Loucy (cell line): ENCODE measurements at regions not wholly inside any gene's neighbourhood (a gene's known extent, or its start where the extent isn't known, plus 50 kb on each side); places are given as distances from the start of the nearest gene placed in this dataset.

ENCODE experiments used
- EZH2phosphoT487 ChIP-seq: fragments of 200-600 bp; IDR thresholded peaks from 2 replicates; pipeline ENCODE4 v1.6.1; 2018; ENCODE audit warnings: antibody characterized with exemption, mild to moderate bottlenecking, moderate library complexity, borderline replicate concordance
- TF ChIP-seq, protein P1 (sequence below): fragments of 200-600 bp; sonication (generic); conservative IDR thresholded peaks from 2 replicates; pipeline ENCODE4 v1.5.1; 2014; ENCODE audit warnings: mild to moderate bottlenecking, antibody characterized with exemption, low read length

DNA sequence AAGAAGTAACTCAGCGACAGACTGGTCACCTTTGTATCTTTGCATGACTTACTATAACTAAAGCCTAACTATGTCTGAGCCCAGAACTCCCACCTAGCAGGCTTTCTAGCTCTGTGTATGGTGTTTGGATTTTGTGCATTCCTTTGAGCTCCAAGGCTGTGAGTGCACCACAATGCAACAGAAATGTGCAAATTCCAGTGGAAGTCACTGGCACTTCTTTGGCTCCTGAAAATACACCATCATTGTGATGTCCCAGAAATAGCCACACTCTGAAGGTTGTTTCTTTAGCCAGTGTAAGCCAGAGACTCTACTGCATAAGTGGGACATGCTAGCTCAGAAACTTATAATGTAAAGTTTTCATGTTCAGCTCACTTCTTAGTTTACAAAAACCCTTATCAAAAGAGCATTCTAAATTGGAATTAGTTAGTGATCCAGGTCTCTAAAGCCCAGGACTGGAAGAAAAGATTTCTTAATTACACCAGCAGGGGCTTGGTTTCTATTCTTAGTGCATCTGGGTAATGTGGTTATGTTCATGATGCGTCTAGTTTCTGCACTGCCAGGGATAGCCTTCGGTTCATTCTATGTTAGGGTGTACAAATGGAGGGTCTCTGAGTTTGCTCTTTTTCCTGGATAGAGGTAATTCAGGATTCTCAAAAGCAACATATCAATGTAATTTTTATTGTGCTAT lies 1239.5 kb upstream of the ZEB2 start:
- TF ChIP-seq, protein P1, sequence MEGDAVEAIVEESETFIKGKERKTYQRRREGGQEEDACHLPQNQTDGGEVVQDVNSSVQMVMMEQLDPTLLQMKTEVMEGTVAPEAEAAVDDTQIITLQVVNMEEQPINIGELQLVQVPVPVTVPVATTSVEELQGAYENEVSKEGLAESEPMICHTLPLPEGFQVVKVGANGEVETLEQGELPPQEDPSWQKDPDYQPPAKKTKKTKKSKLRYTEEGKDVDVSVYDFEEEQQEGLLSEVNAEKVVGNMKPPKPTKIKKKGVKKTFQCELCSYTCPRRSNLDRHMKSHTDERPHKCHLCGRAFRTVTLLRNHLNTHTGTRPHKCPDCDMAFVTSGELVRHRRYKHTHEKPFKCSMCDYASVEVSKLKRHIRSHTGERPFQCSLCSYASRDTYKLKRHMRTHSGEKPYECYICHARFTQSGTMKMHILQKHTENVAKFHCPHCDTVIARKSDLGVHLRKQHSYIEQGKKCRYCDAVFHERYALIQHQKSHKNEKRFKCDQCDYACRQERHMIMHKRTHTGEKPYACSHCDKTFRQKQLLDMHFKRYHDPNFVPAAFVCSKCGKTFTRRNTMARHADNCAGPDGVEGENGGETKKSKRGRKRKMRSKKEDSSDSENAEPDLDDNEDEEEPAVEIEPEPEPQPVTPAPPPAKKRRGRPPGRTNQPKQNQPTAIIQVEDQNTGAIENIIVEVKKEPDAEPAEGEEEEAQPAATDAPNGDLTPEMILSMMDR = no peak
- no peak for TF ChIP-seq EZH2phosphoT487
